NCI-H2081 (cell line): ENCODE measurements at regions not wholly inside any gene's neighbourhood (a gene's known extent, or its start where the extent isn't known, plus 50 kb on each side); places are given as distances from the start of the nearest gene placed in this dataset.
"Not testable (repeated sequence)": the region's sequence is repeated elsewhere in the genome, so short reads cannot be mapped to it uniquely, and the experiment has no call there.

Experiments
- DNase-seq, 2 experiments: peaks; one replicate each; lab custom pipeline; 2025; lab: John Stamatoyannopoulos, UW

- no peak for DNase-seq
Observed at GRCh38 chr14:105636935-105637334, 110.6 kb downstream of the TMEM121 start.

DNA sequence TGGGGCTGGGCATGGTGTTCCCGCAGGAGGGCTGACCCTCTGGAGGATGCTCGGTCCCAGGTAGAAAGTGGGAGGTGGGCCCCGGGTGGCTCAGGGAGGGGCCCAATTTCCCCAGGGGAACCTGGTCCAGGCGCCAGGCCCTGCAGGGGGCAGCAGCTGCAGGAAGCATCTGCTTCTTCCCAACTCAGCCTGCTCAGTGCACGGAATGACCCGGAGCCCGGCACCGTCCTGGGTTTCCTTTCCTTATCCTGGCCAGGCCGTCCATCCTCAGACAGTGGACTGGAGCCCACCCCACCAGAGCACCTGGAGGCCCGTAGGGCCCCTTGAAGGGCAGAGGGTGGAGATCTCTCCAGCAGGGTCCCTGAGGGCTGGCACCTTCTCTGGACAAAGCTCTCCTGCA is 111.0 kb downstream of the TMEM121 start:
- DNase-seq: not testable (repeated sequence)

- DNase-seq: not testable (repeated sequence)
Observed at GRCh38 chr14:105639969-105640931, 113.9 kb downstream of the TMEM121 start.

DNA sequence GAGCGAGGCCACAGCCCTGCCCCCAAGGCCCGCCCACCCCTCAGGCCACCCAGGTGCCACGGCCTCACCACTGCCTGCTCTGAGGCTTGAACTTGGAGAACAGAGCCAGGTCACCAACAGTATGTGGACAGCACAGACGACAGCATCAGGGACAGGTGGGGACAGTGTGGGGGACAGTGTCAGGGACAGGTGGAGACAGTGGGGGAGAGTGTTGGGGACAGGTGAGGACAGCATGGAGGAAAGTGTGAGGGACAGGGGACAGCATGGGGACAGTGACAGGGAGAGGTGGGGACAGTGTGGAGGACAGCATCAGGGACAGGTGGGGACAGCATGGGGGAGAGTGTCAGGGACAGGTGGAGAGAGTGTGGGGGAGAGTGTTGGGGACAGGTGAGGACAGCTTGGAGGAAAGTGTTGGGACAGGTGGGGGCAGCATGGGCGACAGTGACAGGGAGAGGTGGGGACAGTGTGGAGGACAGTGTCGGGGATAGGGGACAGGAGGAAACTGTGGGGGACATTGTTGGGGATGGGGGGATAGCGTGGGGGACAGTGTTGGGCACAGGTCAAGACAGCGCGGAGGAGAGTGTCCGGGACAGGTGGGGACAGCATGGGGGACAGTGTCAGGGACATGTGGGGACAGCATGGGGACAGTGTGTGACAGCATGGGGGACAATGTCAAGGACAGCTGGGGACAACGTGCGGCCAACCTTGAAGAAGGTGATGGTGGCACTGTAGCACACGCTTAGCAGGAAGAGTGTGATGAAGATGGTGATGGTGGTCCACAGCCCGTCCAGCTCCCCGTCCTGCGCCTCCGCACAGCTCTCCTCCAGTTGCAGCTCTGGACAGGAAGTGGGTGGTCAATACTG is 114.9 kb downstream of the TMEM121 start:
- DNase-seq: no peak

DNA sequence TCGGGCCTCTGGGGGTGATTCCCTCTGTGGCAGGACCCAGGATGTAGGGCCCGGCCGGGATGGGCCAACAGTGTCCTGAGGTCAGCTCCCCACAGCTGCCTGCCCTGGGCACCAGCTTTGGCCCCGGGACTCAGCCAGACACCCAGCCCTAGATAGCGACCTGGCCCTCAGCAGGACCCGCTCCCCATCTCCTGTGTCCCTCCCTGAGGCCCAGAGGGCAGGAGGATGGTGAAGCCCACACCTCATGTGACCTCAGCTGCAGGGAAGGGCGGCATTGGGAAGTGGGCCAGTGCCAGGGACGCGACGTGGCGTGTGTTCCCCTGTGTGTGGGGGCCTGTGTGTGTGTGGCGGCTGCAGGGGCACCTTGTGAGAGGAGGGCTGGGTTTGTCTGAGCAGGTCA is 115.6 kb downstream of the TMEM121 start:
- DNase-seq: not testable (repeated sequence)

- DNase-seq: not testable (repeated sequence)
Observed at GRCh38 chr14:105642486-105642885, 116.1 kb downstream of the TMEM121 start.

- DNase-seq: not testable (repeated sequence)
Observed at GRCh38 chr14:105643406-105644052, 117.1 kb downstream of the TMEM121 start.

DNA sequence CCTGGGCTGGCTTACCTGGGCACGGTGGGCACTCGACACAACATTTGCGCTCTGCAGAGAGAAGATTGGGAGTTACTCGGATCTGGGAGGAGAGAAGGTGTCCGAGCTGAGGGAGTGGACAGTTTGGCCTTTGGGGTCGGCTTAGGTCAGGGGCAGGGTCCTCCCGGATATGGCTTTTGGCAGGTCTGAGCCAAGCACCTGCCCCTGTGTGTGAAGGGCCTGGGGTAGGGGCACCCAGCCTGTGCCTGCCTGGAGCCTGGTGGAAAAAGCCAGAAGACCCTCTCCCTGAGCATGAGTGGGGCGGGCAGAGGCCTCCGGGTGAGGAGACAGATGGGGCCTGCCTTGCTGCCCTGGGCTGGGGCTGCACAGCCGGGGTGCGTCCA is 117.7 kb downstream of the TMEM121 start:
- not testable (repeated sequence) for DNase-seq

DNA sequence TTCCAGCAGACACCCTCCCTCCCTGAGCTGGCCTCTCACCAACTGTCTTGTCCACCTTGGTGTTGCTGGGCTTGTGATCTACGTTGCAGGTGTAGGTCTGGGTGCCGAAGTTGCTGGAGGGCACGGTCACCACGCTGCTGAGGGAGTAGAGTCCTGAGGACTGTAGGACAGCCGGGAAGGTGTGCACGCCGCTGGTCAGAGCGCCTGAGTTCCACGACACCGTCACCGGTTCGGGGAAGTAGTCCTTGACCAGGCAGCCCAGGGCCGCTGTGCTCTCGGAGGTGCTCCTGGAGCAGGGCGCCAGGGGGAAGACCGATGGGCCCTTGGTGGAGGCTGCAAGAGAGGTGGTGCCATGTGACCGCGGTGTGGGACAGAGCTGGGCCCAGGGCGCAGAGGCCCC is 118.1 kb downstream of the TMEM121 start:
- DNase-seq: not testable (repeated sequence)

GRCh38 chr14:105644891-105645290 is 118.5 kb downstream of the TMEM121 start:
- not testable (repeated sequence) for DNase-seq

DNA sequence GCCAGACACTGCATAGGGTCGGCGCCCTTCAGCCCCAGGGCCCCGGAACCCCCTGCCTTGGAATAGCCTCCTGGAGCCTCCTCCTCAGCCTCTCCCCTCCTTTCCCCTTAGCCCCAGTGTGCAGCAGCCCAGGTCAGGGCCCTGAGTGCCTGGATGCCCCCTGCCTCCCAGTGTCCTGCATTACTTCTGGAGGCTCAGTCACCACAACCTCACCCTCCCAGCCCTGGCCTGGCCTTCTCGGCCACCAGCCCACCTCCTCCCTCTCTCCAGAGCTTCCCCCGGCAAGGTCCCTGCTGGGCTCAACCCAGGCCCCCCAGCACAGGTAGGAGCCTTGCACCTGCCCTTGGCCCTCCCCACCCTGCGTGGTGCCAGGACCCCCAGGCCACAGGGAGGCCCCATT is 119.0 kb downstream of the TMEM121 start:
- DNase-seq: not testable (repeated sequence)

GRCh38 chr14:105646175-105646574 is 119.8 kb downstream of the TMEM121 start:
- DNase-seq: no peak

DNA sequence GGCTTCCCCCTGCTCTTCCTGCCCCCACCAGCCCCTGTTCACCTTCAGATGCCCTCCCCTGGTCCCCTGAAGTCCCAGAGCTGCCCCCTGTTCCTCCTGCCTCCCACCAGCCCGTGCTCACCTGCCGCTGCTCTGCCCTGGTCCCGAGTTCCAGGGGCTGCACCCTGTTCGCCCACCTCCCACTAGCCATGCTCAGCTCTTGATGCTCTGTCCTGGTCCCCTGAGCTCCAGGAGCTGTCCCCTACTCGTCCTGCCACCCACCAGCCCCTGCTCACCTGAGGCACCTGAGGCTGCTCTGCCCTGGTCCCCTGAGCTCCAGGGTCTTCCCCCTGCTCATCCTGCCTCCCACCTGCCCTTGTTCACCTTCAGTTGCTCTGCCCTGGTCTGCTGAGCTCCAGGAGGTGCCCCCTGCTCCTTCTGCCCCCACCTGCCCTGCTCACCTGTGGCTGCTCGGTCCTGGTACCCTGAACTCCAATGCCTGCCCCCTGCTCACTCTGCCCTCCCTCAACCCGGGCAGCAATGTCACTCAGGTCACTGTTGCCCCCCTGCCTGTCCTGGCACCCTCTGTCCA is 120.4 kb downstream of the TMEM121 start:
- not testable (repeated sequence) for DNase-seq

- not testable (repeated sequence) for DNase-seq
Observed at GRCh38 chr14:105647426-105647783, 121.0 kb downstream of the TMEM121 start.

GRCh38 chr14:105647784-105648608 is 121.6 kb downstream of the TMEM121 start:
- no peak for DNase-seq

GRCh38 chr14:105648609-105649535 is 122.5 kb downstream of the TMEM121 start:
- DNase-seq: not testable (repeated sequence)

GRCh38 chr14:105652317-105652716 is 125.9 kb downstream of the TMEM121 start:
- DNase-seq: not testable (repeated sequence)

- not testable (repeated sequence) for DNase-seq
Observed at GRCh38 chr14:105653921-105654320, 127.5 kb downstream of the TMEM121 start.

GRCh38 chr14:105659255-105659654 is 132.9 kb downstream of the TMEM121 start:
- not testable (repeated sequence) for DNase-seq
